A549 (cell line): ENCODE measurements at regions not wholly inside any gene's neighbourhood (a gene's known extent, or its start where the extent isn't known, plus 50 kb on each side); places are given as distances from the start of the nearest gene placed in this dataset.
A peak's percentile ranks its signal among the peaks of the same experiment; 100 is the strongest.

Experiments
- ATAC-seq, 2 experiments: fragments of 200-7000 bp in 1 of 2; fragments of >200 bp in 1 of 2; cut with Nextera tagmentation in 1 of 2; cut with Tn5 transposase in 1 of 2; 3 replicates each; pipeline versions ENCODE4 v1.8.0 to v1.9.1; 2018 to 2020; ENCODE audit warnings: mild to moderate bottlenecking in 1 of 2, moderate library complexity in 1 of 2
- CTCF ChIA-PET: fragments of 300-600 bp; sonication (Branson Sonifier 250); formaldehyde crosslinking; extraction: SDS; loops from one replicate; lab custom pipeline; 2021; ENCODE audit warnings: antibody characterized with exemption, inconsistent platforms; lab: Yijun Ruan, JAX
- POLR2A ChIA-PET: fragments of 350-600 bp; formaldehyde crosslinking; extraction: SDS; loops from one replicate; lab custom pipeline; 2021; ENCODE audit warnings: antibody characterized with exemption, inconsistent platforms; lab: Yijun Ruan, JAX
- DNase-seq, 2 experiments: peaks; one replicate each; pipeline versions ENCODE4 v3.0.0 to v3.0.0-alpha.2; 2011 to 2016; ENCODE audit warnings: low read depth in 1 of 2, low spot score in 1 of 2
- FAIRE-seq: peaks from 2 replicates; lab custom pipeline; 2011; peaks lifted over from hg19 to GRCh38; lab: Jason Lieb, UNC
- H3K27ac ChIP-seq, 2 experiments: fragments of >200 bp; sonication (Bioruptor Twin); formaldehyde crosslinking; 3 replicates each; pipeline ENCODE4 v1.5.1; 2016 to 2017
- H3K4me1 ChIP-seq: fragments of >200 bp; sonication (Bioruptor Twin); formaldehyde crosslinking; 3 replicates; pipeline ENCODE4 v1.6.1; 2016
- H3K4me2 ChIP-seq: fragments of >200 bp; sonication (Bioruptor Twin); formaldehyde crosslinking; 3 replicates; pipeline ENCODE4 v1.6.1; 2016
- H3K4me3 ChIP-seq: fragments of >200 bp; sonication (Bioruptor Twin); formaldehyde crosslinking; 3 replicates; pipeline ENCODE4 v1.5.1; 2016
- H3K9me3 ChIP-seq: fragments of >200 bp; sonication (Bioruptor Twin); formaldehyde crosslinking; 3 replicates; pipeline ENCODE4 v1.6.1; 2016
- CBX2 ChIP-seq: fragments of 200-600 bp; sonication (generic); IDR thresholded peaks from 2 replicates; pipeline ENCODE4 v1.6.1; 2016; ENCODE audit warnings: low read depth, mild to moderate bottlenecking, borderline replicate concordance
- CEBPB ChIP-seq, 2 experiments: fragments of >200 bp in 1 of 2; sonication (Bioruptor Twin) in 1 of 2; formaldehyde crosslinking in 1 of 2; IDR thresholded peaks; 2 replicates each; pipeline ENCODE4 v1.6.1; 2012 to 2016
- E2F6 ChIP-seq: IDR thresholded peaks from 2 replicates; pipeline ENCODE4 v1.6.1; 2012; ENCODE audit warnings: low read depth, borderline replicate concordance
- FOXS1 ChIP-seq: fragments of 250-450 bp; sonication (Bioruptor Pico); IDR thresholded peaks from 2 replicates; pipeline ENCODE4 v1.5.0; 2020; ENCODE audit warnings: mild to moderate bottlenecking, moderate library complexity
- HEYL ChIP-seq: fragments of 250-450 bp; sonication (Bioruptor Pico); IDR thresholded peaks from 2 replicates; pipeline ENCODE4 v1.8.0; 2021; ENCODE audit warnings: mild to moderate bottlenecking, moderate library complexity
- HOXA7 ChIP-seq: fragments of 250-450 bp; sonication (Bioruptor Pico); IDR thresholded peaks from 2 replicates; pipeline ENCODE4 v1.5.0; 2020; ENCODE audit warnings: mild to moderate bottlenecking, moderate library complexity
- KDM1A ChIP-seq: fragments of 200-600 bp; sonication (generic); IDR thresholded peaks from 2 replicates; pipeline ENCODE4 v1.6.1; 2016; ENCODE audit warnings: low read depth, mild to moderate bottlenecking
- KDM5A ChIP-seq: fragments of 200-600 bp; sonication (generic); IDR thresholded peaks from 2 replicates; pipeline ENCODE4 v1.6.1; 2016; ENCODE audit warnings: antibody characterized with exemption, mild to moderate bottlenecking
- MAZ ChIP-seq: fragments of 150-350 bp; IDR thresholded peaks from 2 replicates; pipeline ENCODE4 v1.6.1; 2014; ENCODE audit warnings: antibody characterized with exemption, low read depth, low read length, borderline replicate concordance
- MYC ChIP-seq: IDR thresholded peaks from 2 replicates; pipeline ENCODE4 v1.6.1; 2012; ENCODE audit warnings: mild to moderate bottlenecking, inconsistent platforms, low read length, improper control_type of control experiment, borderline replicate concordance
- REST ChIP-seq: fragments of 200-600 bp; sonication (generic); IDR thresholded peaks from 2 replicates; pipeline ENCODE4 v1.6.1; 2016; ENCODE audit warnings: antibody characterized with exemption, mild to moderate bottlenecking, moderate library complexity
- RNF2 ChIP-seq: fragments of 200-600 bp; sonication (generic); IDR thresholded peaks from 2 replicates; pipeline ENCODE4 v1.6.1; 2016; ENCODE audit warnings: low read depth, mild to moderate bottlenecking, antibody characterized with exemption, moderate library complexity, borderline replicate concordance
- ZFP36 ChIP-seq: fragments of 450-650 bp; IDR thresholded peaks from 2 replicates; pipeline ENCODE4 v1.6.1; 2014; ENCODE audit warnings: borderline replicate concordance; ENCODE audit not compliant: partially characterized antibody
- WGBS: methylation state at CpG from one replicate; pipeline ENCODE4 v1.1.6; 2017; ENCODE audit errors: missing lambda C conversion rate; 5-methylcytosine and 5-hydroxymethylcytosine counted together
- TF ChIP-seq, protein P1 (sequence below): fragments of >200 bp; sonication (Bioruptor Twin); formaldehyde crosslinking; IDR thresholded peaks from 2 replicates; pipeline ENCODE4 v1.6.1; 2016
- TF ChIP-seq, protein P2 (sequence below): fragments of 250-450 bp; sonication (Bioruptor Pico); IDR thresholded peaks from 2 replicates; pipeline ENCODE4 v1.5.0; 2020; ENCODE audit warnings: low read depth, mild to moderate bottlenecking, moderate library complexity
- TF ChIP-seq, protein P3 (sequence below): fragments of 450-650 bp; IDR thresholded peaks from 2 replicates; pipeline ENCODE4 v1.6.1; 2014; ENCODE audit warnings: antibody characterized with exemption
- TF ChIP-seq, protein P4 (sequence below): fragments of >200 bp; sonication (Bioruptor Twin); formaldehyde crosslinking; IDR thresholded peaks from 3 replicates; pipeline ENCODE4 v1.6.1; 2016

- Histone ChIP-seq H3K4me1 (no peaks in the 10 kb centered on the region), H3K4me3 (no peak overlapping the region), H3K4me2 (no peak overlapping the region)
- ChIA-PET CTCF (interaction anchor here (0.5 kb wide), 1 partner anchor 387 kb away, joined by 3 read pairs; no protein-coding TSS in a partner anchor), POLR2A (no interaction called here)
- FAIRE-seq (no peak), DNase-seq (no peak)
- whole genome bisulfite sequencing: 82% methylated on average over 4 of the region's 4 CpGs
- TF ChIP-seq MYC: no peak
- TF ChIP-seq CBX2: no peak
- TF ChIP-seq, protein P1, sequence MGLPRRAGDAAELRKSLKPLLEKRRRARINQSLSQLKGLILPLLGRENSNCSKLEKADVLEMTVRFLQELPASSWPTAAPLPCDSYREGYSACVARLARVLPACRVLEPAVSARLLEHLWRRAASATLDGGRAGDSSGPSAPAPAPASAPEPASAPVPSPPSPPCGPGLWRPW: no peak
- no peak for TF ChIP-seq KDM1A
- TF ChIP-seq MAZ: no peak
- peak; percentile 81 for TF ChIP-seq REST
- TF ChIP-seq FOXS1 (CRISPR knock-in tag): no peak
- TF ChIP-seq HEYL (CRISPR knock-in tag): no peak
- TF ChIP-seq ZFP36: no peak
- TF ChIP-seq, protein P2, sequence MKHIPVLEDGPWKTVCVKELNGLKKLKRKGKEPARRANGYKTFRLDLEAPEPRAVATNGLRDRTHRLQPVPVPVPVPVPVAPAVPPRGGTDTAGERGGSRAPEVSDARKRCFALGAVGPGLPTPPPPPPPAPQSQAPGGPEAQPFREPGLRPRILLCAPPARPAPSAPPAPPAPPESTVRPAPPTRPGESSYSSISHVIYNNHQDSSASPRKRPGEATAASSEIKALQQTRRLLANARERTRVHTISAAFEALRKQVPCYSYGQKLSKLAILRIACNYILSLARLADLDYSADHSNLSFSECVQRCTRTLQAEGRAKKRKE (CRISPR knock-in tag): no peak
- TF ChIP-seq CEBPB (IDR thresholded peaks at IDR 0.05): 0 out of 4 replicates have a peak, but pooled peaks of 1 of the 2 experiments have one; percentile 10
- no peak for TF ChIP-seq RNF2
- TF ChIP-seq, all 56 proteins: peak for 2
- no peak for ATAC-seq
- Histone ChIP-seq H3K27ac (no peak overlapping the region), H3K9me3 (no peaks in the 10 kb centered on the region)
These were observed 112.6 kb downstream of the C11orf91 start for GRCh38 chr11:33588056-33588455.

- no peaks in the 10 kb centered on the region for H3K9me3 ChIP-seq
- no peak for FAIRE-seq
- ChIA-PET CTCF (interaction anchor here (1.0 to 2.0 kb wide), 3 partner anchors 24 to 81 kb away, joined by 3 to 4 read pairs (median 3); no protein-coding TSS in a partner anchor), POLR2A (no interaction called here)
- 89% methylated on average over 6 of the region's 6 CpGs for WGBS
- H3K4me2 ChIP-seq: no peak overlapping the region
- ATAC-seq: no peak
- no peak overlapping the region for H3K27ac ChIP-seq
- TF ChIP-seq HOXA7 (no peak), E2F6 (no peak), KDM5A (no peak)
- TF ChIP-seq, protein P3, sequence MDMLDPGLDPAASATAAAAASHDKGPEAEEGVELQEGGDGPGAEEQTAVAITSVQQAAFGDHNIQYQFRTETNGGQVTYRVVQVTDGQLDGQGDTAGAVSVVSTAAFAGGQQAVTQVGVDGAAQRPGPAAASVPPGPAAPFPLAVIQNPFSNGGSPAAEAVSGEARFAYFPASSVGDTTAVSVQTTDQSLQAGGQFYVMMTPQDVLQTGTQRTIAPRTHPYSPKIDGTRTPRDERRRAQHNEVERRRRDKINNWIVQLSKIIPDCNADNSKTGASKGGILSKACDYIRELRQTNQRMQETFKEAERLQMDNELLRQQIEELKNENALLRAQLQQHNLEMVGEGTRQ: no peak
- TF ChIP-seq, protein P4, sequence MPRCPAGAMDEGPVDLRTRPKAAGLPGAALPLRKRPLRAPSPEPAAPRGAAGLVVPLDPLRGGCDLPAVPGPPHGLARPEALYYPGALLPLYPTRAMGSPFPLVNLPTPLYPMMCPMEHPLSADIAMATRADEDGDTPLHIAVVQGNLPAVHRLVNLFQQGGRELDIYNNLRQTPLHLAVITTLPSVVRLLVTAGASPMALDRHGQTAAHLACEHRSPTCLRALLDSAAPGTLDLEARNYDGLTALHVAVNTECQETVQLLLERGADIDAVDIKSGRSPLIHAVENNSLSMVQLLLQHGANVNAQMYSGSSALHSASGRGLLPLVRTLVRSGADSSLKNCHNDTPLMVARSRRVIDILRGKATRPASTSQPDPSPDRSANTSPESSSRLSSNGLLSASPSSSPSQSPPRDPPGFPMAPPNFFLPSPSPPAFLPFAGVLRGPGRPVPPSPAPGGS: no peak
- TF ChIP-seq, all 56 proteins: peak for 0
- DNase-seq: no peak
- no peak overlapping the region for H3K4me3 ChIP-seq
- no peaks in the 10 kb centered on the region for H3K4me1 ChIP-seq
These were observed 114.9 kb downstream of the C11orf91 start for GRCh38 chr11:33585586-33586209.
